CD4-positive, alpha-beta T cell treated with Interleukin-6 for 4 hours (primary cell): ENCODE measurements at regions not wholly inside any gene's neighbourhood (a gene's known extent, or its start where the extent isn't known, plus 50 kb on each side); places are given as distances from the start of the nearest gene placed in this dataset.

Experiments
- DNase-seq: peaks from one replicate; pipeline ENCODE4 v3.0.0-alpha.2; 2020; ENCODE audit warnings: mixed read lengths

DNA sequence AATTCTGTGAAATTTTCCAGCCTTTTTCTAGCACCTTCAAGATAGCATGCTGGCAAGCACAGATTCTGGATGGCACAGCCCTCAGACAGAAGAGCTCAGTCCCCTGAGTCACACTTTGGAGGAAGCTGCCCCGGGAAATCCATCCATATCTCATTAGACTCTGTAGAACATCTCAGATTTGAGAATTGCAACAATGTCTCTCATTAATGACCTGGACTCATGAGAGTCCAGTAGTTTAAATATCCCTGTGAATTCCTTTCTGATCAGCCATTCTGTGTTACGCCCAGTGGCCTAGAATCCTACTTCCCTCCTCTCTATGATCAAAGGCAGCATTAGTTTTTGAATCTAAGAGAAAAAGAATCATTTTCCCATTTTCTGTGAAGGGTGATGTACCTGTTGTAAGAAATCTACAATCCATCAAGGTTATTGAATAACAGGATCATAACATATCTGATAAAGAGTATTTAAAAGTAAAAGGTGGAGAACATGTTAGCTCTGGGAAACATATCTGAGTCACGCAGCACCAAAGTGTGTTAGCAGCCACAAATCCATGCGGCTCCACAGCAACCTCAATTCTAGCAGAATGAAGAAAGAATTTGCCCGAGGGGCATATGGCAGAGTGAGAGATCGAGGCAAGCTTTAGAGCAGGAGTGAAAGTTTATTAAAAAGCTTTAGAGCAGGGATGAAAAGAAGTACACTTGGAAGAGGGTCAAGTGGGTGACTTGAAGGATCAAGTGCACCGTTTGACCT is 855.6 kb upstream of the TMEM132C start:
- no peak for DNase-seq

DNA sequence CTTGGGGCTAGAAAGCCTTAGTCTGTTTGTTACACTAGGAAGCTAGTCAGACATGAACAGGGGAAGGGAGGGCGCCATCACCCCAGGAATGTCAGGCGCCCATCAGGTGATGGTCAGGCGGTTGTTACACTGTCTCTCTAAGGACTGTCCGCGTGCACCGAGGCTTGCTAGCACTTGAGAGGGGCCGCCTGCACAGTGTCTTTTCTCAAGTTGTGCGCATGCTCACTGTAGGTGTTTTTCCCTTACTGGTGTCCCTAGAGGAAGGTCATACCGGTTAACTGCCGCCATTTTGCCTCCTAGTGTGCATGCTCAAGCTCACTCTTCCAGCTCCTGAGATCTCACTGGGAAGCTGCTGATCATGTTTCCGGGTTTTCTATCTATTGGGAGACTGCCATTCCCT is 855.0 kb upstream of the TMEM132C start:
- DNase-seq = no peak

DNA sequence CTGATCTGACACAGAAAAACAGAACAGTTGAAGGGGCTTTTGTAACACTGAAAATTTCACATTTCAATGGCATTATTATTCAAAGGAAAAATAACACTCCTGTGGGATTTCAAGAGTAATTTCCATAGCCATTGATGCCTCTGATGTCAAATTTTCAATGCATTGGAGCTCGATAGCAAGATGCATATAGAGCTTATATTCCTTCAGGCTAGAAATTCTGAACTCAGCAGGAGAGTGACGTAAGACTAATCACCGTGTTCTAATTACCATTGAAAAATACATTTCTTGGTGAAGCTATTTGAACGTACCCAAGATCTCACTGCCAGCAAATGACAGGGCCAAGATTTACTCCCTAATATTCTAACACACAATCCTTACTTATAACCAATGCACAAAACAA is 854.1 kb upstream of the TMEM132C start:
- no peak for DNase-seq

DNA sequence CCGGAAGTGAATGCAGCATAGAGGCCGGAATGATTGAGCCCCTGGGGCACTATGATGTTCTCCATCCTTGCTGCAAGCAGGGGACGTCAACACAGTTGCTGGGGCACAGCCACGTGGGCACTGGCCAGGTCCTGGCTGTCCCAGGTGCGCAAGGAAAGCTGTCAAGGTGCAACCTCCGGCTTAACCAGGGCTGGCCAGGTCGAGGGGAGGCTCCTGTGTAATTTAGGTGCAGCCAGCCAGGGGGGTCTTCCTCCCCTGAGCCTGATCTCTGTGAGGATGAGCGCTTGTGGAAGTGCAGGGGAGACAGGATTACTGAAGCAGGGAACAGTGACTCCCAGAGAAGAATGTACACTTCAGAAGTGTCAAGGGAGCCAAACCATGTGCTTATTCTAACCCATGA is 852.8 kb upstream of the TMEM132C start:
- DNase-seq = no peak

DNA sequence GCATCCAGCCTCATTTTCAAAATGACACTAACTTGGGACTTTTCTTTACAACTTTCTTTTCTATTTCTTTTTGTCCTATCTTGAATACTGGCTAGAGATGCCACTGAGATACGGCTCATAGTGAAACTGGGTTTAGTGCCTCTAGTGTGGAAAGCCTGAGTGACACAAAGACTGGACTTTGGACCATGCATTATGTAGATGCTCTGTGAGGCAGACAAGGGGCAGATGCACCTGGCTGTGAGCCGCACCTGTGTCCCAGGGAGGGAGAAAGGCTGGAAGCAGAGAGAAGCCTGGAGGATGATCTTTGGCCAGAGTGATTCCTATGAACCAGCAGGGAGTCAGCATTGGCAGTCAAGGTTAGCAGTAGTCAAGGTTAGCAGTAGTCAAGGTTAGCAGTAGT is 852.3 kb upstream of the TMEM132C start:
- DNase-seq = no peak

DNA sequence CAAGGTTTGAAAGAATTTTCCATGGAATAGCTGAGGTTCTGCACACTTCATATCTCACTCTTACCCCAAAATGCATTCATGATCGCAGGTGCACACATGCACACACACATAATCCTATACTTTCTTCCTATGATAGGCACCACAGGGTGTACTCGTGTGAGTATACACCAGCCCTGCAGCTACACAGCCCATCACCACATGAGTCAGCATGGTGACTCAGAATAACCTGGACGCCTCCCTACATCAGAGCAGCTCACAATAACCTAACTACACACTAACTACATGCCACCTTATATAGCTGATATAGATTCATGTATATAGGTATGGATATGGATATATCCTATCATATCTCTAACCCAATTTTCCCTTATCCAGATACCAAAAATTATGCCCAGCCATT is 850.2 kb upstream of the TMEM132C start:
- no peak for DNase-seq

DNA sequence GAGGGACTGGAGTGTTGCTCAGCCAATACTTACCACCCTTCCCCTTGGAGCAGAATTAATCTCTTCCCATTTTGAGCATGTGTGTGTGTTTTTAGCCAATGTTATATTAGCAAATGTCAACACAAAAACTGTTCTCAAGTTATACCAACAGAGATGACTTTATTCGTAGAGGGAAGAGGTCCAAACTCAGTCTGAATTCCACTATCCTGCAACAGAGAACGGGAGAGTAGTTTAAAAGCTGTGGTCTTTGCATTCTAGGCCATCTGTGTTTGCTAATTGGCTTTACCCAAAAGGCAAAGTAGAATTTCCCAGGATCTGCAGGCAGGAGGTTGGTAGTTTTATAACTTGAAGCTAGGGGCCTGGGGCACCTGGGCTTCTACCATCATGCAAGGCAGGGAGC is 847.9 kb upstream of the TMEM132C start:
- DNase-seq = no peak

DNA sequence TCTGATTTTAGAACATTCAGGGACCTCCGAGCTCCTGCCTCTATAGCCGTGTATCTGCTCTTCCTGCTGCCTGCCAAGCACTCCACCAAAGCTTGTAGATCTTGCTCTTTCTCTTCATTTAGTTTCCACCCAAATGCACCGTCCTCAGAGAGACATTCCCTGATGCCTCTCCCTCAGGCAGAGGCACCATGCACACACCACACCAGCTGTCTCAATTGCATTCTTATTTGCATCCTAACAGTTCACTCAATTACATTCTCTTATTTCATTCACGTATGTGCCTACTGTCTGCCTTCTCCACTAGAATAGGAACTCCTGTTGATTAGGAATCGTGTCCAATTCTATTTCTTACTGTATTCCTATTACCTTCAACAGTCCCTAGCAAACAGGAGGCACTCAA is 845.4 kb upstream of the TMEM132C start:
- DNase-seq = no peak

DNA sequence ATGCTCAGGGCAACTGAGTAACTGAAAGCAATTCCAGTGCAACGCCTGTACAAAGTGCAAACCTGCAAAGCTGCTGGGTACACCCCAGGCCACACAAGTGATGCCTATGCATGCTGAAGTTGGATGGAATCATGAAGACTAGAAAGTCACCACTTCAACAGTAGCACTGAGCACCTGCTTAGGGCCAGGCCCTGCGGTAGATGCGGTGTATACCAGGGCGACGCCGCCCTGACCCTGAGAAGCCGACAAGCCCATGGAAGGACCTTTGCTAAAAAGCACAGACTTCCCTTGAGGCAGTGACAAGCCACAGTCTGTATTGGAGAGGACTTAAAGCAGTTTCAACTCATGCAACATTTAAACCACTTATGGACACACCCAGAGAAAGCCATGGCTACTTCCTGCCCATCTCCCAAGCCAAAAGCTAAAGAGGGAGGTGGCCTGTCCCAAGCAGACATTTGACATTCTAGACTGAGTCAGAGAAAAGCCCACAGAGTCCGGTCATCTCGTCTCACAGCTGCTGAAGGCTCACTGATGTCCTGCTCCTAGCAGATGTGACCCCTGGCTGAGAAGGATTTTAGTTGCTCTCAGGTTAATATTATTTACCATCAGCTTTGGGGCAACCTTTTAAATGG is 843.9 kb upstream of the TMEM132C start:
- no peak for DNase-seq

DNA sequence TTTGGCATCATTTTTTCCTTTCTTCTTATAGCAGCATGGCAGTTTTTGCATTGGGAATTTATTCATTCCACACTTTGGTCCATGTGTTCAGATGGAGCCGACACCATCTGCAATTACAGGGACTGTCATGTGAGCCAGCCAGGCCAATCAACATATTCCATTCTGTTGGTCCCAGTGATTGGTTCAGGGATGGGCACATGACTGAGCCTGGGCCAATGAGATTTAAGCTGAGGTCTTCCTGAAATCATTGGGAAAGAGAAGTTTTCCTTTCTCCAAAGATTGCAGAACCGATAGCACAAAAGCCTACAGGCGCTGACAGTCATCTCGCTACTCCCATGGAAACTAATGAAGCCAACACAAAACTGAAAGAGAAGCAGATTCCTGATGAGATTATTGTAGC is 841.5 kb upstream of the TMEM132C start:
- no peak for DNase-seq

DNA sequence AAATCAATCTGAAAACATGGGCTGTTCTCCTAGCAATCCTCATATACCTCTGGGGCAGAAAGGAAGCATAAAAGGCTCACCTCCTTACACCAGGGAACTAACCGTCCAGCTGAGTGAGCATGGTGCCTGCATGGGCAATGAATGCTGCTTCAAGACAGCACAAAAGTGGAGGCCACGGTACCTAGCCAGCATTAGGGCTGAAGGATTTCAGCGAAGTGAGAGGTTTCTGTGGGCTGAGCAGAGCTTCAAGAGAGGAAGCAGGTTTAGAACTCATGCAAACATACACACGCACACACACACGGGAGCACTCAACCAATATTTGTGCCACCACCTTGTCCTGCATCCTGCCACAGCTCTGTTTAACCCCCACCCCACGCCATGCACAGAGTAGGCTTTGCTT is 838.5 kb upstream of the TMEM132C start:
- no peak for DNase-seq

DNA sequence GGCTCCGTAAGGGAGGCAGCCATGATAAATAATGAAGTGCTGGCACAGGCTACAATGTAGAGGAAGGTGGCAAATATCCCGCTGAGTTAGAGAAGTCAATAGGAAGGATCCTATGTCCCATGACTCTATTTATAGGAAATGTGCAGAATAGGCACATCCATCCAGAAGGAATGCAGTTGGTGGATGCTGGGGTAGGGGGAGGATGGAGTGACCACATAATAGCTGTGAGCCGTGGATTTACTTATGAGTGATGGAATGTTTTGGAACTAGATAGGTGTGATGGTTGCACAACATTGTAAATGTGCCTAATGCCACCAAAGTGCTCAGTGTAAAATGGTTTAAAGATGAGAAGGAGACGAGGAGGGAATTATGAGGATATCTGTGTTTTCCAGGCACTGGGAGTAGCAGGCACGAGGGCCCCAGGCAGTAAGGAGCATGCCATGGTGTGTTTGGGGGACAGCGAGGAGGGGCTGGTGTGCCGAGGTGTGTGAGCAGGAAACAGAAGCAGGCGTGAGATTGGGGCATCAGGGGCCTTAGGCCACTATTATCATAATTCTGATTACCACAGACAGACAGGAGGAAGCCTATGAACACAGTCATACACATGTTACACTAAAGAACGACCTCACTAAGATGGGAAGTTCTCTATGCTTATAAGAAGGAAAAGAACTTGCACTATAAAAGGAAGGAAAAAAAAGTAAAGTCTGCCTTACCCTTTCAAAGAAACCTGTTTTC is 837.3 kb upstream of the TMEM132C start:
- DNase-seq = no peak

DNA sequence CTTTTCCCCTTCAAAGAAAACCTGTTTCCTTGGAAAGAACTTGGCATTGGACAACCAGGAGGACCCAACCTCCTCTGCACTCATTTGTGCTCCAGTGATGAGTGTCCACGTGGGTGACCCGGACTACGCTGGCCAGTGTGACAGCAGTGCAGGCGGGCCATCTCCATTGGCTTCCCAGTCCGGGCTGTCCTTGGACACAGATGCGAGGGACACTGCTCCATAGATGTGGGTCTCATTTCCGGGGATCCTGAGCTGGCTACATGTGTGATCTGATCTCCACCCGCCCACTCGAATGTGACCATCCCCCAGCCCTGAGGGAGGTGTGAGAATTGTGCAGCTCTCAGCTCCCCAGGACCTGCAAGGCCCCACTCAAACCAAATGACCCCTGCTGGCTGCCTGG is 836.6 kb upstream of the TMEM132C start:
- DNase-seq = no peak

DNA sequence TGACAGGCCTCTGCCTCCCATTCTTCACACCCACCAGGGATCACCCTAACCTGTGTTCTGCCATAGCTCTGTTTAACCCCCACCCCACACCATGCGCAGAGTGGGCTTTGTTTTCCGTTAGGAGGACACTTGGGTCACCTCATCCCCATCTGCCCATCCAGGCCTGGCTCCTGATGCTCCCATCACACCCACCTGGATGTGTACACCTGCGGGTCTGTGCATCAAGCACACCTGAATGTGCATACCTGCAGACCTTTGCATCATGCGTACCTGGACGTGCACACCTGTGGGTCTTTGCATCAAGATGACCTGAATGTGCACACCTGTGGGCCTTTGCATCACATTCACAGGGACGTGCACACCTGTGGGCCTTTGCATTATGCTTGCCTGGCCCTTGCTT is 835.8 kb upstream of the TMEM132C start:
- no peak for DNase-seq

DNA sequence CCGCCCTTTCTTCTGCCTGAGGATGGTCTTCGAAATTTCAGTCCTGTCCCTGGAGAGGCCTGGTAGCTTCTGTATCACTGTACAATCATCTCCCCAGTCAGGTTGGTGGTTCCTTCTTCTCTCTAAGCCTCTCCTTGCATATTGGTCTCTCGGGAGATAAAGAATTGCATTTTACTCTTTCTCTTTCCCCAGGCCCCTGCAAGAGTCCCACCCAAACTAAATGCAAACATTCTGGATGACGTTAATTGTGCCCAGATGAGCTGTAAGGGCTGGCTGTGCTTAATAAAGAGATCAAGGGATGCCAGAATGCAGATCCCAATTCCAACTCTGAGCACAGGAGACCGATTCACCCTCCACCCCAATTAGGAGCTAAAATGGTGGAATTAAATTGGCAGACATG is 835.4 kb upstream of the TMEM132C start:
- no peak for DNase-seq

DNA sequence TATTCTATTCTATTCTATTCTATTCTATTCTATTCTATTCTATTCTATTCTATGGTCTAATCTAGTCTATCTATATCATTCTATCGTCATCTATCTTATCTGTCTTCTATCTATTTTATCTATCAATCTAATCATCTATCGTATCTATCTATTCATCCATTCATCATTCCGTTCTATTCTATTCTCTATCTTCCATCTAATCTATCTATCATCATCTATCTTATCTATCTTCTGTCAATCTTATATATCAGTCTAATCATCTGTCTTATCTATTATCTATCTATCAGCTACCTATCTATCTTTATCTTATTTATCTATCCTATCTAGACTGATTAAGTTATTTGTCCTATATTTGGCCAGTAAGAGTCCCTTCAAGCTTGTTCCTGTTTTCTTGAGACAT is 831.5 kb upstream of the TMEM132C start:
- DNase-seq = no peak

DNA sequence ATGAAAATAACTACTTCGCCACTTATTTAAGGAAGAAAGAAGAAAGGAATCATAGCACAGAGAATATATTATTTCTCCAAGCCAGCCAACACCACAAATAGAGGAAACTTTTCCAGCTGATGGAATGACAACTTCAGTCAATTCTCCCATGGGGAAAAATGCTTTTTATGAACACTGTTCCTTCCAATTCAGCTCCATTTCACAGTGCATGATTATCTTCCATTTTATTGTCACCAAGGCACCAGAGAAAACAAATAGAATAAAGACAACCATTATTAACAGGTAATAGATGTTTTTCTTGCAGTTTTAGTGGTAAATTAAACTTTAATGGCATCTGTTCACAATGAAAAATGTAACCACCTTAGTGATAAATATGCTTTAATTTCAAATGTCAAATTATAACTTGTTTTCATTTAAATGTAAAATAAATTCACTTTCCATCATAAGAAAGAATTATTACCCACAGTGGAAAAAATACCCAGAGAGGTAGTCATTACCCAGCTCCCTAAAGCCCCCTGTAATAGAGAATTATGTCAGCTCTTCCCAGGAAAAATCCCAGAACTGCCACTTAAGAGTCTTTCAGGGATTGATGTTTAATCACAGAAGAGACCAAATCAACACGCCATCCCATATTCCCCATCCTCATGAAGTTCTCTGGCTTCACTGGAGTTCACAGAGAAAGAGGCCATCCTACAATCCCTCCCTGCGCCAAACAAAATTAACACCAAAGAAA is 828.3 kb upstream of the TMEM132C start:
- no peak for DNase-seq

DNA sequence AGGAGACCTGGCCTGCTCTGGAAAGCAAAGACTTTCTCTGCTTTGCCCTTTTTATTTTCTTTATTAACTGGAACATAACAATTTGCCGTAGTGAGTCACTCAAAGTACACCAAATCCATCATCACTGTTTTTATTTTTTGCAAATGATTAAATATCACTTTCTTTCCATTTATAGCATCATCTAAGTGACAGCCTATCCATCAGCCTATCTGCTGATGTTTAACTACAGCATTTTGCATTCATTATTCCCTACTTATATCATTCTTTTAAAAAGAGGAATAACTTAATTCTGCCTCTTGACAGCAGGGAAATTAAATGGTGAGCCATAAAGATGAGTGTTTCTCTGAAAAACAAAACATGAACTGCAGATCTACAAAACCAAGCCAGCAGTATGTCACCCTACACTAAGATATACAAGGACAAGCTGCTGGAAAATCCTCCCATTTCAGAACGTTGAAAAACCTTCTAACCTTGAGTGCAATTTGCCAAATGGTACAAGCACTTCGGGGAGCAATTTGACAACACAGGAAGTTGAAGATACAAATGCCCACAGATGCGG is 821.3 kb upstream of the TMEM132C start:
- DNase-seq = no peak

DNA sequence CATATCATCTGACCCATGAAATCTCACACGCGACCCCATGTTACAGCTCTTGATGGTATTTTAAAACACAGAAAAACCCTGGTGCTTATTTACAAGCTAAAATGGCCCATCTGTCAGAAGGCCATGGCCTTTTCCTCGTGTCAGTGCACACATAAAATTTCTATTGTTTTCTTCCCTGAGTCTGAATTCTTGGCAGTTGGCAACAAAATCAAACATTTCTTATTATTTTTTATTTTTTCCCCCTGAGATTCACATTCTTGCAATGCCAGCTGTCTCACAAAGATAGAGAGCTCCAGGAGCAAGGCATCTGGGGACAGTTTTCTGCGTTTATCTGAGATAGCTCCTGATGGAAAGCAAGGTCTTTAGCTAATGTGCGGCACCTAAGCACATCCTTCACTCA is 818.1 kb upstream of the TMEM132C start:
- DNase-seq = no peak

DNA sequence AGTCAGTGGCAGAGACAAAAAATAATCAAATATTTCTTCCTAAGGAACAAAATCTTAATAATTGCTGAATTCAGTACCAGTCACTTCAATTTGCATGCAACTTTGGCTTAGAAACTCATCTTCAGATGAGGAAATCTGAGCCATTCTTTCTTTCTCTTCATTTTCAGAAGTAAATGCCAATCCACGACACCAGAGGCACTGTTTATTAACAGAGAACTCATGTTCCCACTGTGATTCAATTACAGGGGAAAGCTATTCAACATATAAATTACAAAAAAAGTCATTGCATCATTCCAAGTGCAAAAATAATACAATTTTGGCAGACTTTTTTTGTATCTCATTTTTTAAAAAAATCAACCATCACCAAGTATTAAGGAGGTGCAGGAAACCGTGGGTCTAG is 816.1 kb upstream of the TMEM132C start:
- DNase-seq = no peak

DNA sequence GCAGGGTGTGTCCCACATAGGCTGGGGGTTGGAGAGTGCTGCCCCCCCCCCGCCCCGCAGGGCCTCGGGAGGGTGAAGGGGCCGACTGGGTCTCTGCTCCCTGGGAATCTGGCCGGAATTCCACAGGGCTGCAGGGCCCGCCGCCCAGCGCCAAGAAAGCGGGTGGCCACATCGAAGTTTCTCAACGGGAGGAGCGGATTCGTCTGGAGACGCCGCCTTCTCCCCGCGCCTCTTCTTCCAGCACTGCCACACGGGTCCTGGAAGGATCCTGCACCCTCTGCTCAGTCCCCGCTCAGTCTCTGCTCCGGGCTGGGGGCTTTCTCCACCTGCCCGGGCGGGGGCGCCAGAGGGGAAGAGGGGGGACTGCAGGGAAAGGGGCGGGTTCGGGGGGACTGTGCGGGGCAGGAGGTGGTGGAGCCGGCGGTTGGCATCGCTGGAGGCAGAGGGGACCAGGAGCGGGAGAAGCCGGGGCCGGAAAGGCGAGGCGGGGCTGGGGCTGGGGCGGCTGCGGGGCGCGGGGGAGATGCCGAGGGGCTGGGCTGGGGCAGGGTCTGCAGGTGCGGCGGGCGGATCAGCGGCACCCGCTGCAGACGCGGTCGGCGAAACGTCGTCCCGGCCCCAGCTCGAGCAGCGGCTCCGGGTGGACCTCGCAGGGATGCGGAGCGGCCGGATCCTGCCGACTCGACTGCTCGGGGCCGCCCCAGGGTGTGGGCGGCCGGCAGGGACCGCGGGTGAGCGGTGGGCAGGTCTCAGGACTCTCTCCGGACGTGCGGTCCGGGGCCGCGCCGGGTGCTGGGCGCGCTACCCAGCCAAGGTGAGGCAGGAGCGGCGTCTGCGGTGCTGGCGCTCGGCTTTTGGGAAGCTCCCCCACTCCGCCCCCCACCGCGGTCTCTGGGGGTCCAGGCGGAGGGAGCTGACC is 811.4 kb upstream of the TMEM132C start:
- no peak for DNase-seq

DNA sequence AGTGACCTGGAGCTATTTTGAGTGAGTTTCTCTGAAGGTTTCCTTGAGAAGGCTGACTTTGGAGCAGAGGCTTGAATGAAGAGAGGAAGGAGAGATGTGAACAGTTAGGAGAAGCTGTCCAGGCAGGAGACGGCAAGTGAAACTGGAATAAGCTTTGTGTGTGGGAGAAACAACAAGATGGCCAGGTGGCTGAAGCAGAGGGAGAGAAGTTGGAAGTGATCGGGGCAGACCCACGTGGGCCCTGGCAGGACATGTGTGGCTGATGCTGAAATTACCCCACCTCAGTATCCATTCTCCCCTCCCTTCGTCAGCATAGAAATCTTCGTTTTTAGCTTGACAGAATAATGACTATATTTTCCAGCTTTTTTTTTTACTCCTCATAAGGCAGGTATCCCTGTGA is 809.2 kb upstream of the TMEM132C start:
- no peak for DNase-seq
